HCT116 (cell line): ENCODE measurements at regions not wholly inside any gene's neighbourhood (a gene's known extent, or its start where the extent isn't known, plus 50 kb on each side); places are given as distances from the start of the nearest gene placed in this dataset.

ENCODE experiments used
- ATAC-seq: fragments of 200-7000 bp; cut with Tn5 transposase; 2 replicates; pipeline ENCODE4 v1.9.1; 2020; ENCODE audit warnings: mild to moderate bottlenecking, moderate library complexity
- BruUV-seq: library from RNA; stranded (reverse); fragments of 400-500 nt; replicated peaks from 2 replicates; lab custom pipeline; 2021; lab: Mats Ljungman, UMichigan
- CTCF ChIA-PET: fragments of 300-600 bp; sonication (Branson Sonifier 250); formaldehyde crosslinking; loops from one replicate; lab custom pipeline; 2021; ENCODE audit warnings: antibody characterized with exemption; lab: Charles Lee
- POLR2A ChIA-PET: fragments of 300-600, 350-600 bp; sonication (Branson Sonifier 250); formaldehyde crosslinking; loops from one replicate; lab custom pipeline; 2021; ENCODE audit warnings: antibody characterized with exemption; lab: Charles Lee
- RAD21 ChIA-PET, 2 experiments: fragments of 300-600 bp; sonication (Branson Sonifier 250); formaldehyde crosslinking; loops; one replicate each; lab custom pipeline; 2023; ENCODE audit warnings: low total read pairs in 2 of 2; ENCODE audit not compliant: uncharacterized antibody in 2 of 2, unreplicated experiment in 2 of 2, low non-redundant PET in 1 of 2; lab: Charles Lee
- DNase-seq: peaks from one replicate; pipeline ENCODE4 v3.0.0-alpha.2; 2010; ENCODE audit warnings: low read depth, low spot score
- H2AFZ ChIP-seq: fragments of 200-600 bp; shearing (Covaris generic), sonication (generic); 2 replicates; pipeline ENCODE4 v1.6.1; 2017; ENCODE audit warnings: low read depth, mixed run types, mixed read lengths, antibody characterized with exemption, low read length; ENCODE audit not compliant: poor library complexity, severe bottlenecking
- H3K27ac ChIP-seq: 2 replicates; pipeline ENCODE4 v1.5.1; 2012; ENCODE audit warnings: low read depth, low read length
- H3K27me3 ChIP-seq: fragments of 200-600 bp; sonication (generic); 2 replicates; pipeline ENCODE4 v1.6.1; 2016; ENCODE audit warnings: mixed run types, low read length, mixed read lengths; ENCODE audit not compliant: insufficient read depth
- H3K36me3 ChIP-seq, 2 experiments: fragments of 200-500 bp in 1 of 2; fragments of 200-600 bp in 1 of 2; sonication (Bioruptor generic) in 1 of 2; sonication (generic) in 1 of 2; 2 replicates each; pipeline versions ENCODE4 v1.5.1 to v1.6.1; 2014 to 2016; ENCODE audit warnings: low read length in 2 of 2, inconsistent platforms in 1 of 2, mixed read lengths in 1 of 2, mixed run types in 1 of 2; ENCODE audit not compliant: insufficient read depth in 2 of 2, control insufficient read depth in 1 of 2
- H3K4me1 ChIP-seq, 2 experiments: fragments of 200-600 bp in 1 of 2; sonication (generic) in 1 of 2; 2 replicates each; pipeline versions ENCODE4 v1.5.1 to v1.6.1; 2012 to 2017; ENCODE audit warnings: low read length in 2 of 2, inconsistent platforms in 1 of 2, mild to moderate bottlenecking in 1 of 2, mixed read lengths in 1 of 2, mixed run types in 1 of 2, moderate library complexity in 1 of 2; ENCODE audit not compliant: insufficient read depth in 2 of 2, control insufficient read depth in 1 of 2
- H3K4me2 ChIP-seq: fragments of 200-600 bp; sonication (generic); 2 replicates; pipeline ENCODE4 v1.6.1; 2017; ENCODE audit warnings: mixed run types, low read length, mixed read lengths
- H3K4me3 ChIP-seq, 2 experiments: fragments of 200-600 bp in 1 of 2; sonication (generic) in 1 of 2; replicated peaks in 1 of 2; 2 replicates each; pipeline ENCODE4 v1.5.1; 2011 to 2016; ENCODE audit warnings: low read length in 2 of 2, control low read depth in 1 of 2, low read depth in 1 of 2, mild to moderate bottlenecking in 1 of 2, mixed read lengths in 1 of 2, mixed run types in 1 of 2
- H3K79me2 ChIP-seq: fragments of 200-600 bp; sonication (generic); 2 replicates; pipeline ENCODE4 v1.6.1; 2017; ENCODE audit warnings: mild to moderate bottlenecking, mixed run types, low read length, moderate library complexity, mixed read lengths; ENCODE audit not compliant: insufficient read depth
- H3K9ac ChIP-seq: fragments of 200-600 bp; sonication (generic); 2 replicates; pipeline ENCODE4 v1.6.1; 2016; ENCODE audit warnings: low read length, mixed read lengths
- H3K9me2 ChIP-seq: fragments of 200-600 bp; sonication (generic), shearing (Covaris generic); 2 replicates; pipeline ENCODE4 v1.6.1; 2017; ENCODE audit warnings: mixed run types, mild to moderate bottlenecking, moderate library complexity; ENCODE audit not compliant: insufficient read depth
- H3K9me3 ChIP-seq, 2 experiments: fragments of 200-500 bp in 1 of 2; fragments of 200-600 bp in 1 of 2; sonication (Bioruptor generic) in 1 of 2; sonication (generic) in 1 of 2; 2 replicates each; pipeline ENCODE4 v1.6.1; 2014 to 2017; ENCODE audit warnings: low read length in 2 of 2, mixed read lengths in 2 of 2, inconsistent platforms in 1 of 2, low read depth in 1 of 2, mild to moderate bottlenecking in 1 of 2, mixed run types in 1 of 2, moderate library complexity in 1 of 2; ENCODE audit not compliant: control insufficient read depth in 1 of 2, insufficient read depth in 1 of 2
- H4K20me1 ChIP-seq: fragments of 200-600 bp; sonication (generic), shearing (Covaris generic); 2 replicates; pipeline ENCODE4 v1.6.1; 2017; ENCODE audit warnings: mixed run types, mild to moderate bottlenecking, moderate library complexity; ENCODE audit not compliant: insufficient read depth
- CEBPB ChIP-seq: IDR thresholded peaks from 2 replicates; pipeline ENCODE4 v1.6.1; 2012; ENCODE audit warnings: low read depth
- EGR1 ChIP-seq: IDR thresholded peaks from 2 replicates; pipeline ENCODE4 v1.6.1; 2012; ENCODE audit warnings: low read depth
- ELF1 ChIP-seq: IDR thresholded peaks from 2 replicates; pipeline ENCODE4 v1.6.1; 2012; ENCODE audit warnings: low read depth, borderline replicate concordance
- EZH2 ChIP-seq: fragments of 200-600 bp; sonication (generic); IDR thresholded peaks from 2 replicates; pipeline ENCODE4 v1.6.1; 2017; ENCODE audit warnings: antibody characterized with exemption, mixed run types
- FOSL1 ChIP-seq: IDR thresholded peaks from 2 replicates; pipeline ENCODE4 v1.6.1; 2012; ENCODE audit warnings: low read depth
- JUND ChIP-seq: IDR thresholded peaks from 2 replicates; pipeline ENCODE4 v1.6.1; 2012
- POLR2A ChIP-seq: IDR thresholded peaks from 2 replicates; pipeline ENCODE4 v1.7.0; 2011; ENCODE audit warnings: borderline replicate concordance; ENCODE audit not compliant: insufficient read depth, insufficient read length; ENCODE audit errors: extremely low read depth
- RAD21 ChIP-seq: IDR thresholded peaks from 2 replicates; pipeline ENCODE4 v1.6.1; 2012; ENCODE audit warnings: low read depth, mild to moderate bottlenecking
- REST ChIP-seq: IDR thresholded peaks from 2 replicates; pipeline ENCODE4 v1.6.1; 2012; ENCODE audit warnings: low read depth
- SIN3A ChIP-seq: IDR thresholded peaks from 2 replicates; pipeline ENCODE4 v1.6.1; 2012; ENCODE audit warnings: low read depth
- SRF ChIP-seq: IDR thresholded peaks from 2 replicates; pipeline ENCODE4 v1.6.1; 2012; ENCODE audit warnings: low read depth
- ZBTB33 ChIP-seq: IDR thresholded peaks from 2 replicates; pipeline ENCODE4 v1.6.1; 2011; ENCODE audit warnings: mild to moderate bottlenecking, low read length, moderate library complexity; ENCODE audit not compliant: insufficient replicate concordance; ENCODE audit errors: extremely low read depth
- ZFX ChIP-seq: fragments of 450-650 bp; IDR thresholded peaks from 2 replicates; pipeline ENCODE4 v1.6.1; 2017
- intact Hi-C: fragments of 100-400 bp; cut with micrococcal nuclease; formaldehyde crosslinking; loops from 2 replicates; pipeline ENCODE4 v1.10.0; 2022
- TF ChIP-seq, protein P1 (sequence below): IDR thresholded peaks from 2 replicates; pipeline ENCODE4 v1.6.1; 2012

DNA sequence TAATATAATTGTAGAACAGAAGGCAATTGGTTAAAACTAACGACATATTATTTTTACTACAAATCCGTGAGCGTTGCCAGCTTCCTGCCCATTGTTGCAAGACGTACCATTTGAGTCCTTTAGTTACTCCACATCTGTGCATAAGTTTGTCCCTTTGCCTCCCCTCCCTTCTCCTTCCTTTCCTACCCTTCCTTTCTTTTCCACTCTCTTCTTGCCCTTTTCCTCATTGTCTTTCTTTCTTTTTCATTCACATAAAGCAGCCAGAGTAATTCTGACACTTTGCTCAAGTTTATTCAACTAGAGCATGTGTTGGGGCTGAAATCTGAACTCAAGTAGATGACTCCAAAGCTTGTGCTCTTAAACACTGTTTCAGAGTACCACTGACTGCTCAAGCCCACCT lies 239.1 kb downstream of the FOXG1 start:
- no peaks in the 10 kb centered on the region for H3K9me2 ChIP-seq
- intact Hi-C loops: no loop called here
- RAD21 ChIA-PET: no interaction called here
- H2AFZ ChIP-seq: no peak overlapping the region
- peaks cover 0 to 12% of the 10 kb centered on the region in 2 experiments; a peak in 2 of 4 replicates for H3K9me3 ChIP-seq
- no peaks in the 10 kb centered on the region for H3K27me3 ChIP-seq
- DNase-seq (no peak), ATAC-seq (no peak)
- H3K27ac ChIP-seq: no peak overlapping the region
- no peak overlapping the region for H3K4me3 ChIP-seq
- H3K79me2 ChIP-seq: no peaks in the 10 kb centered on the region
- no peak overlapping the region for H3K4me2 ChIP-seq
- no peaks in the 10 kb centered on the region for H4K20me1 ChIP-seq
- TF ChIP-seq FOSL1: no peak
- TF ChIP-seq SRF: no peak
- TF ChIP-seq ZBTB33: no peak
- no peak for TF ChIP-seq ZFX
- no peak for TF ChIP-seq EZH2
- TF ChIP-seq RAD21: no peak
- TF ChIP-seq, protein P1, sequence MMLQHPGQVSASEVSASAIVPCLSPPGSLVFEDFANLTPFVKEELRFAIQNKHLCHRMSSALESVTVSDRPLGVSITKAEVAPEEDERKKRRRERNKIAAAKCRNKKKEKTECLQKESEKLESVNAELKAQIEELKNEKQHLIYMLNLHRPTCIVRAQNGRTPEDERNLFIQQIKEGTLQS: no peak
- no peak for TF ChIP-seq SIN3A
- TF ChIP-seq POLR2A: no peak
- TF ChIP-seq CEBPB: no peak
- TF ChIP-seq JUND: no peak
- TF ChIP-seq REST: no peak
- TF ChIP-seq EGR1: no peak
- no peak for TF ChIP-seq ELF1
- BruUV-seq: no TSS peak
- H3K36me3 ChIP-seq: no peaks in the 10 kb centered on the region
- POLR2A ChIA-PET: no interaction called here
- no peak overlapping the region for H3K9ac ChIP-seq
- CTCF ChIA-PET: no interaction called here
- H3K4me1 ChIP-seq: no peaks in the 10 kb centered on the region
